Uterus (tissue), 3 donors: ENCODE measurements at regions not wholly inside any gene's neighbourhood (a gene's known extent, or its start where the extent isn't known, plus 50 kb on each side); places are given as distances from the start of the nearest gene placed in this dataset.
A peak's percentile ranks its signal among the peaks of the same experiment; 100 is the strongest.

ENCODE experiments used
- DNase-seq, 2 donors: peaks; one replicate each; pipeline ENCODE4 v3.0.0-alpha.2; 2019 to 2020
- H3K27ac ChIP-seq, 2 donors: fragments of 200-600 bp; sonication (generic); 1 replicate in 1 of 2; 2 replicates in 1 of 2; pipeline ENCODE4 v1.5.1; 2016 to 2018
- H3K27me3 ChIP-seq, 2 donors: fragments of 200-600 bp; sonication (generic); one replicate each; pipeline ENCODE4 v1.5.1; 2018 to 2019; ENCODE audit warnings: control low read depth in 1 of 2
- H3K36me3 ChIP-seq, 2 donors: fragments of 200-600 bp; sonication (generic); one replicate each; pipeline ENCODE4 v1.5.1; 2019; ENCODE audit warnings: control low read depth in 1 of 2
- H3K4me1 ChIP-seq, 2 donors: fragments of 200-600 bp; sonication (generic); one replicate each; pipeline ENCODE4 v1.5.1; 2018 to 2019; ENCODE audit warnings: control low read depth in 1 of 2
- H3K4me3 ChIP-seq, 2 donors: fragments of 200-600 bp; sonication (generic); 1 replicate in 1 of 2; 2 replicates in 1 of 2; pipeline ENCODE4 v1.5.1; 2018 to 2019; ENCODE audit warnings: mild to moderate bottlenecking in 1 of 2
- H3K9me3 ChIP-seq, 2 donors: fragments of 200-600 bp; sonication (generic); one replicate each; pipeline ENCODE4 v1.5.1; 2019; ENCODE audit warnings: control low read depth in 1 of 2
- CTCF ChIP-seq, 4 experiments: fragments of 200-600 bp in 2 of 4; fragments of 450-650 bp in 2 of 4; sonication (generic) in 2 of 4; IDR thresholded peaks; one replicate each; pipeline ENCODE4 v1.5.1; 2016 to 2019; ENCODE audit warnings: antibody characterized with exemption in 4 of 4, mild to moderate bottlenecking in 2 of 4, moderate library complexity in 1 of 4
- POLR2A ChIP-seq, 2 donors: fragments of 450-650 bp; IDR thresholded peaks; one replicate each; pipeline ENCODE4 v1.6.1; 2016; ENCODE audit warnings: antibody characterized with exemption in 2 of 2, mild to moderate bottlenecking in 1 of 2, moderate library complexity in 1 of 2
- intact Hi-C: fragments of 100-400 bp; cut with DNase I; formaldehyde crosslinking; loops from one replicate; pipeline ENCODE4 v1.15.1; 2023; ENCODE audit warnings: low total_unique reads
- donor health status: DM: yes; HTN: yes; CAD: no.

GRCh38 chr9:88077071-88077617 is 61.1 kb downstream of the SPATA31C2 start:
- intact Hi-C loops = no loop called here
- Histone ChIP-seq H3K9me3 (no peaks in the 10 kb centered on the region), H3K36me3 (no peaks in the 10 kb centered on the region), H3K4me3 (peak overlapping the region; percentile 48 to 53), H3K27ac (peak overlapping the region; percentile 67), H3K4me1 (no peaks in the 10 kb centered on the region), H3K27me3 (no peaks in the 10 kb centered on the region)
- TF ChIP-seq CTCF (IDR thresholded peaks at IDR 0.05) (no peak), POLR2A (IDR thresholded peaks at IDR 0.05) (no peak)
- no peak for DNase-seq

GRCh38 chr9:88076286-88077070 is 61.8 kb downstream of the SPATA31C2 start:
- Histone ChIP-seq H3K4me3 (peak overlapping the region; percentile 48 to 53), H3K27me3 (no peaks in the 10 kb centered on the region), H3K36me3 (no peaks in the 10 kb centered on the region), H3K4me1 (no peaks in the 10 kb centered on the region), H3K27ac (peak overlapping the region; percentile 67), H3K9me3 (no peaks in the 10 kb centered on the region)
- TF ChIP-seq POLR2A (IDR thresholded peaks at IDR 0.05) (peak in 1 of 2 donors; percentile 26), CTCF (IDR thresholded peaks at IDR 0.05) (peak in 3 of 4 experiments; percentile 8 to 37 (median 28))
- intact Hi-C loops = no loop called here
- DNase-seq = peak; percentile 69 to 80

- no peaks in the 10 kb centered on the region for H3K9me3 ChIP-seq
- peak overlapping the region; percentile 48 to 53 for H3K4me3 ChIP-seq
- H3K4me1 ChIP-seq = no peaks in the 10 kb centered on the region
- peak in 1 of 2 donors; percentile 30 for DNase-seq
- intact Hi-C loops = no loop called here
- H3K36me3 ChIP-seq = no peaks in the 10 kb centered on the region
- H3K27ac ChIP-seq = peak overlapping the region; percentile 67
- H3K27me3 ChIP-seq = no peaks in the 10 kb centered on the region
- TF ChIP-seq POLR2A (IDR thresholded peaks at IDR 0.05) (no peak), CTCF (IDR thresholded peaks at IDR 0.05) (no peak)
Measured at GRCh38 chr9:88075966-88076285, 62.3 kb downstream of the SPATA31C2 start.

- Histone ChIP-seq H3K36me3 (no peaks in the 10 kb centered on the region), H3K27me3 (no peaks in the 10 kb centered on the region), H3K27ac (no peak overlapping the region), H3K4me1 (no peaks in the 10 kb centered on the region), H3K4me3 (no peak overlapping the region), H3K9me3 (no peaks in the 10 kb centered on the region)
- intact Hi-C loops = no loop called here
- no peak for DNase-seq
- no peak for TF ChIP-seq CTCF (IDR thresholded peaks at IDR 0.05)
- TF ChIP-seq POLR2A (IDR thresholded peaks at IDR 0.05) = no peak
Measured at GRCh38 chr9:88075506-88075905, 62.8 kb downstream of the SPATA31C2 start.

GRCh38 chr9:88074931-88075330 is 63.3 kb downstream of the SPATA31C2 start:
- intact Hi-C loops = no loop called here
- H3K4me1 ChIP-seq = no peaks in the 10 kb centered on the region
- no peaks in the 10 kb centered on the region for H3K27me3 ChIP-seq
- H3K9me3 ChIP-seq = no peaks in the 10 kb centered on the region
- TF ChIP-seq POLR2A (IDR thresholded peaks at IDR 0.05) = no peak
- TF ChIP-seq CTCF (IDR thresholded peaks at IDR 0.05) = no peak
- H3K36me3 ChIP-seq = no peaks in the 10 kb centered on the region
- DNase-seq = no peak
- H3K27ac ChIP-seq = no peak overlapping the region
- no peak overlapping the region for H3K4me3 ChIP-seq
